NCI-H2029 treated with DMSO at 0.1 percent for 48 hours (cell line): ENCODE measurements at regions not wholly inside any gene's neighbourhood (a gene's known extent, or its start where the extent isn't known, plus 50 kb on each side); places are given as distances from the start of the nearest gene placed in this dataset.

Experiments
- DNase-seq: peaks from one replicate; lab custom pipeline; 2025; lab: John Stamatoyannopoulos, UW

DNA sequence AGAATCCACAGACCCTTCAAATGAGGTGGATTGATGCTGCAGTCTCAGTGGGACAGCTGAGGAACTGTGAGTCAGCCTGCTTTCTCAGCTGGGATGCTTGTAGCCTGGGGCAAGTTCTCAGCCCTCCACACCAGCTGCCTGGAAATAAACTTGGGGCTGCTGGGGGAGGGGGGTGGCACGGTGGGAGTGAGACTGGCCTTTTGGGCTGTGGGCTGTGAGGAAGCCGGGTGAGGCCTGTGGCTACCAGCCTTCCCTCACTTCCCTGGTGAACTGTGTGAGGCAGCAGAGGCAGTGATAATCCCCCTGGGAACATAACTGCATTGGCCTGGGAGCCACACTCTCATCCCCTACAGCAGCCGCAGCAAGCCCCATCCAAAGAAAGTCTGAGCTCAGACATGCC, 114.5 kb upstream of the GUCY1A1 start:
- DNase-seq, result no peak

DNA sequence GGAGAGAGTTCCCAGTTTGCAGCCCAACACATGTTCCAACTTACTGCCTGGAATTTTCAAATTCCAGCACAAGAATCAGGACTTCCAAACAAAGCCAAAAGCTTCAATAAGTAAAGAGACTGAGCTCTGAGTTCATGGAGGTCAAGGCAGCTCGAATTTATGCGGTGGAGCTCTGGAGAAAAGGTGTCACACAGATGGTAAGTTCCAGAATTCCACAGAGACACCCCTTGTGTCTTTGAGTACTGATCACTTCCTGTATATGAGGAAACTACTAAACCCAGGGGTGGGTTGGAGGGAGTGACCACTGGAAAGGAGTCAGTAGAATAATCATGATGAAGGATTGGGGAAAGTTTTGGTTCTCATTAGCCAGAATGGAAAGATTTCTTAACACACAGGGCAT, 118.5 kb upstream of the GUCY1A1 start:
- no peak for DNase-seq

GRCh38 chr4:155546451-155546850, 120.2 kb upstream of the GUCY1A1 start:
- DNase-seq, result no peak

DNA sequence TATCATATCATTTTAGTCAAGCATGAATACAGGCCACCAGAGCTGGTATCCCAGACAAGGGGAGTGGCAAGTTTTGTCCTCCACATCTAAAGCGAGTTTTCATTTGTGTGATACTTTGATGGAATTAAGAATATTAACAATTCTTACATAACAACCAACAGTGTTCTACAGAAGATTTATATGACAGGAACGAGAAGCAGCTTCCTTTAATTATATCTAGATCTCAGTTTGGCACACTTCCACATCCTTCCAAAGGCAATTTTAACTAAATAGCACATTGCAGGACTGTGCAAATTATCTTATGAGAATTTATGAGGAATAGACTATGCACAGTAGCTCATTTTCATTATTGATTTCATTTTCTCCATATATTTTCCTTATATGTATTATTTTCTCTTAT, 121.2 kb upstream of the GUCY1A1 start:
- DNase-seq, result no peak

- no peak for DNase-seq
Observed at GRCh38 chr4:155544547-155544946, 122.1 kb upstream of the GUCY1A1 start.

- DNase-seq, result no peak
Observed at GRCh38 chr4:155543126-155543765, 123.4 kb upstream of the GUCY1A1 start.

- DNase-seq, result no peak
Observed at GRCh38 chr4:155542415-155542814, 124.2 kb upstream of the GUCY1A1 start.

GRCh38 chr4:155541716-155542115, 124.9 kb upstream of the GUCY1A1 start:
- DNase-seq, result no peak

- no peak for DNase-seq
Observed at GRCh38 chr4:155540698-155541097, 126.0 kb upstream of the GUCY1A1 start.

GRCh38 chr4:155539746-155540145, 126.9 kb upstream of the GUCY1A1 start:
- no peak for DNase-seq

DNA sequence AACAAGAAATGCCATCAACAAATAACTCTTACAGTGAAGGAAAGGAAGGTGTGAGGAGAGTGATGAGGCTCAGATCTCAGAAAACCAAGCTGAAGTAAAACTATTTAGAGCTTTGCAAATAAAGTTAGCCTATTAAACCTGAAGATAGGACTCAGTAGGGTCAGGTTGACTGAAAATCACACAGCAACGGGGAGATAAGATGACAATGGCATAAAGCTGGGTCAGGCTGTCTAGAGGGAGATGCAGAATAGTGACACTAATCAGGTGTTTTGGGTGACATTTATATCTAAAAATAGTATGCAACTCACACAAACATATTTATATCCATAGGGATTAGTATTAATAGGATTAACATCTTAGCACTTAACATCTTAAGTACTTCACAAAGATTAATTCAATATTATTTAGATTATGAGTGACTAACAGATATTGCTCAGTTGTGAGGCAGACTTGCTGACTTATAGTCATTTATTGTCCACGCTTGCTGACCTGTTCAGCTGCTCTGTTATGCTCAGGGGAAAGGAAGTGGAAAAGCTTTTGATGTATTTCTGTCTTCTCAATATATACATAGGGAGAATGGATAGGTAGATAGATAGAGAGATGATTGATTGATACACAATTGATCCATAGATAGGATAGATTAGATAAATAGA, 130.7 kb upstream of the GUCY1A1 start:
- DNase-seq, result no peak

DNA sequence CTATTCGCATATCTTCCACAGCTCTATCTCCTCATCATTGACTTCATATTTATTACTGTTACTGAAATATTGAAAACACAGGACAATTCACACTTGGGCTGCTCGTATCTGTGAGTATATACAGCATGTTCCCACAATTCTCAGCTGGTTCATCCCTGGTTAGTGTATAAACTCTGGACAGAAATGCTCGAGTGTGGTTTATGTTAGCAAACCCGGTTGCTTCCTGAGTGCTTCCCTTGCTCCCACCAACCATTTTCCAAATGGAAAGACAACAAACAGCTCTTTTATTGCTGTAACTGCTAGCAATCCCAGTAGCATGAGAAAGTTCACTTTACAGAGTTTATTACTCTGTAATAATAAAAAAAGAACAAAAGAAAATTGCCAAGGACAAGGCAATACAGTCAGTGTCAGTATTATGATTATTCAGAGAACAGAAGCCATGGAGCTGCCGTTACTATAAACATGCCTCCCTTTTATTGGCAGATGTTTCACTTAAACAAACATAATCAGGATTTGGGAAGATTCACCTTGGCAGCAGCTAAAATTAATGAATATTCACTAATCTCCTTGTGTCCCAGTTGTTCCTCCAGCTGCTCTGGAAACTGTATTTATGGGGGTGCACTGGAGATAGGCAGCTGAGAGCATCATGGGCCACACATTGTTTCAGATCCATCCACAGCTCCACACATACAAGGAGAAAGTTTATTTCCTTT, 134.1 kb upstream of the GUCY1A1 start:
- DNase-seq, result no peak

GRCh38 chr4:155530857-155531256, 135.8 kb upstream of the GUCY1A1 start:
- DNase-seq, result no peak

GRCh38 chr4:155530290-155530689, 136.4 kb upstream of the GUCY1A1 start:
- no peak for DNase-seq

- no peak for DNase-seq
Observed at GRCh38 chr4:155529716-155530115, 136.9 kb upstream of the GUCY1A1 start.

GRCh38 chr4:155529272-155529671, 137.4 kb upstream of the GUCY1A1 start:
- no peak for DNase-seq

DNA sequence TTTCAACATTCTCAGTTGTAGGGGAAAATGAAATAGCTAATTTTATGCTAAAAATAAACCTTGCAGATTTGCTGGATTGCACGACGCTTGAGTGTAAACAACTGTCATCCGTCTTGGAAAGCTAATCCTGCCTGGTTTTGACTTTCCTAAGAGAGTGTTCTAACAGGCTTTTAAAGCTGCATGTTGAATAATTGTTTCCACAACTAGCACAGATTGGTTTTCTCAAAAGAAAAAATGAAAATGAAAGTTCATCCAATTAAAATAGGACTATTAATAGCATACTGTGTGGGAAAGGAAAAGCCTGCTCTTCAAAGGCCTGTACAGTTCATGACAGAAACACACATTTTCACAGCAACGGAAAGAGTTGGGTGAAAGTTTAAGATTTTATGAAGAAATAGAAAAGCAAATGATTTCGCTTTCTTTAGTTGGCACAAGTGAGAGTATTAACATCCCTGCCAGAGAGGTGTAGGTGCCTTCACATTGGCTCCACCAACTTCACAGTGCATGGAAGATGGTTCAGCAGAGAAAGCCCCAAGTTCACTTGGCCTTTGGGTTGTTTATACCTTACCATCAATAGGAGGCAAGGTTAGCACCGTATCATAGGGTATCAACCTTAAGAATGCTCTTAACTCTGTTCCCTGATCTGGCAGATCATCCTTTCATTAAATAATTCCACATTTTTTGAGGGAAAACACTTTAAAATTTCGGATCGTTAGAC, 140.0 kb upstream of the GUCY1A1 start:
- DNase-seq, result no peak

DNA sequence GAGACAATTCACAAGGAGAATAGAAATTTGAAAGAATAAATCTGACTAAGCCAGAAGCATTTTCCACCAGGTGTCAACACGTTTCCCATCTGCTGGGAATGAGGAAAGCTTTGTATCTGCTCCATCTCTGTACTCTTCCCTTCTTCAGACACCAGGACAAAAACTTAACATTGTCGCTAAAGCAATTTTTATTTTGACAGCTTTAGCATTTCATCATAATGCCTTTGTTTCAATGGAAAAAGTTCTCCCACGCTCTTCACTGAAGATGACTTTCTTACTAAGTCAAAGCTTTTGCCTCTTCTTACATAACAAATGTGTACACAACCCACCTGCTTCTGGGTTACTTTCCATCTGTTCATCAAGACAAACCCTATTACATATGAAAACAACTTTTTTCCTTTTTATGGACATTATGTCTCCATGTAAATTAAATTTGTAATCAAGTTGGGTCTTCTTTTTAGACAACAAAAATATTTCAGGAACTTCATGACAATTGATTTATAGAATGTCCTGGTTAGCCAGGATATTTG, 141.7 kb upstream of the GUCY1A1 start:
- no peak for DNase-seq

DNA sequence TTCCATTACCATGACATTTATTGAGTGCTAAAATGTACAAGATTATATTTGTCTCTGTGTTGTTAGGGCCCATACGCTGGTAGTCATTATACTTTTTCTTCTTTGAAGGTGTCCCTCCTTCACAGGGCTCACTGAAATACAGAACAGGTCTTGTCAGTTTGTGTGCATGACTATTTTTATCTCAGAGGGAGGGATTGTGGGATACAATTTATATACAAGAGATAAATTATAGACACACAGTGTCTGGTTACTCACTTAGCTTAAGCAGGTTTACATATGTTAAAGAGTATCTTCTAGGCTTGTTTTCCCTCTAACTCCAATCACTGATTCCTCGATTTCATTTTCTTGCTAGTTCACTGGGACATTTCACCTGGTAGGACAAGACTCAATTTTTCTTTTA, 143.3 kb upstream of the GUCY1A1 start:
- DNase-seq, result no peak

DNA sequence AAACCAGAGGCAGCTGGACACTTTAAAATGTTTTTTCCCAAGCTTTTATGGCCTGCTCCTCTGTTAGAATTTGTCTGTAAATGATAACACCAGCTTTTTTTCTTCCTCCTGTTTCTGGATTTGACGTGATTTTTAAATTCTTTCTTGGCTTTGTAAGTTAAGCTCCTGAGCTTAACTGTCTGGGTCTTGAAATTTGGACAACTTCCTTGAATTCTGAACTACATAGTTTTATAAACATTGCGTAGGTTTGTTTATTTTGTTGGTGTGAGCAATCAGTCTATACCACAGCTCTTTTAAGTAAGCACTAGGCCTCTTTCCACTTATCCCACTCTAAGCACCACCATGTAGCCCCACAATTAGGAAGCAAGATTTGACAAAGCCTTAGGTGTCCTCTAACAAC, 144.4 kb upstream of the GUCY1A1 start:
- no peak for DNase-seq

GRCh38 chr4:155521382-155521781, 144.6 kb upstream of the MAP9 start:
- no peak for DNase-seq

DNA sequence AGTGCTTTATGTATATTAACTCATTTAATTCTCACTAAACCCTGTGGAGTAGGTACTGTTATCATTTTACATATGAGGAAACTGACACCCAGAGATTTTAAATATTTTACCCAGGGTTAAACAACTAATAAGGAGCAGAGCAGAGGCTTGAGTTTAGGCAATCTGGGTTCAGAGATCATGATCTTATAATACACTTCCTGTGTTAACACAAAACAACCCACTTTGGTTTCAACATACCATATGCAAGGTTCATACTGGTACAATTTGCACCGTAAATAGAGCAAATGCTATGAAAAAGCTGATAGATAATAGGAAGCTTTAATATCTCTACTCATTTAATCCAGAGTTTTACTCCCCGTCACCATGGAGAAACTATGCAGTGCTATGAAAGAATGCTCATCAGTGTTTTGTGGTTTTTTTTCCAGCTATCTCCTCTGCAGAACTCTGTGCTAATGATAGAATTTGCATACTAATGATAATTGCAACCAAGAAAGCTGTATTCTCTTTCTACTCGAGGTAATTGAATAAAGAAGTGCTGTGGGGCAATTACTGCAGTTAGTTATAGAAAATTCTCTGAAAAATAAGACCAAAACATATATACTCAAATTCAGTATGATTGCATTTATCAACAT, 138.8 kb upstream of the MAP9 start:
- no peak for DNase-seq
